ENCODE measurements at regions not wholly inside any gene's neighbourhood (a gene's known extent, or its start where the extent isn't known, plus 50 kb on each side); places are given as distances from the start of the nearest gene placed in this dataset.
"Not testable (repeated sequence)": the region's sequence is repeated elsewhere in the genome, so short reads cannot be mapped to it uniquely, and the experiment has no call there.

GRCh38 chr6:15744818-15745402, 82.1 kb upstream of the DTNBP1 start:
- Histone ChIP-seq H3K27ac (no peak overlapping the region), H3K9me3 (no peaks in the 10 kb centered on the region), H3K36me3 (no peaks in the 10 kb centered on the region), H3K27me3 (replicated peaks; ENCODE audit: insufficient read depth) (no peaks in the 10 kb centered on the region), H3K4me3 (no peak overlapping the region), H3K4me1 (replicated peaks) (no peaks in the 10 kb centered on the region)
- intact Hi-C loops (cut with DNase I), result no loop called here
- 73% methylated on average over 4 of the region's 4 CpGs for WGBS
- TF ChIP-seq CTCF (IDR thresholded peaks at IDR 0.05) (no peak), POLR2A (IDR thresholded peaks at IDR 0.05) (no peak), POLR2AphosphoS5 (IDR thresholded peaks at IDR 0.05) (no peak)
- DNase-seq (ENCODE audit: low spot score), result no peak

GRCh38 chr6:15742013-15742412, 79.2 kb upstream of the DTNBP1 start:
- 40% methylated on average over 1 of the region's 1 CpG for WGBS
- H3K36me3 ChIP-seq; H3K27me3 ChIP-seq (replicated peaks; ENCODE audit: insufficient read depth); H3K4me3 ChIP-seq; DNase-seq (ENCODE audit: low spot score); H3K4me1 ChIP-seq (replicated peaks); H3K27ac ChIP-seq; intact Hi-C loops (cut with DNase I); H3K9me3 ChIP-seq: not testable (repeated sequence)

- Histone ChIP-seq H3K9me3 (no peaks in the 10 kb centered on the region), H3K27me3 (replicated peaks; ENCODE audit: insufficient read depth) (no peaks in the 10 kb centered on the region), H3K4me3 (no peak overlapping the region), H3K4me1 (replicated peaks) (no peaks in the 10 kb centered on the region), H3K36me3 (no peaks in the 10 kb centered on the region), H3K27ac (no peak overlapping the region)
- intact Hi-C loops (cut with DNase I), result no loop called here
- no peak for TF ChIP-seq POLR2AphosphoS5 (IDR thresholded peaks at IDR 0.05)
- no peak for TF ChIP-seq POLR2A (IDR thresholded peaks at IDR 0.05)
- TF ChIP-seq CTCF (IDR thresholded peaks at IDR 0.05), result no peak
- DNase-seq (ENCODE audit: low spot score), result no peak
These were observed 78.6 kb upstream of the DTNBP1 start for GRCh38 chr6:15741405-15741804.

GRCh38 chr6:15739867-15740266, 77.0 kb upstream of the DTNBP1 start:
- 94% methylated on average over 3 of the region's 3 CpGs for WGBS
- Histone ChIP-seq H3K27ac (no peak overlapping the region), H3K4me1 (replicated peaks) (no peaks in the 10 kb centered on the region), H3K9me3 (no peaks in the 10 kb centered on the region), H3K4me3 (no peak overlapping the region), H3K27me3 (replicated peaks; ENCODE audit: insufficient read depth) (no peaks in the 10 kb centered on the region), H3K36me3 (no peaks in the 10 kb centered on the region)
- no peak for TF ChIP-seq POLR2A (IDR thresholded peaks at IDR 0.05)
- TF ChIP-seq POLR2AphosphoS5 (IDR thresholded peaks at IDR 0.05), result no peak
- TF ChIP-seq CTCF (IDR thresholded peaks at IDR 0.05), result no peak
- intact Hi-C loops (cut with DNase I), result no loop called here
- DNase-seq (ENCODE audit: low spot score), result no peak

GRCh38 chr6:15739353-15739752, 76.5 kb upstream of the DTNBP1 start:
- Histone ChIP-seq H3K27me3 (replicated peaks; ENCODE audit: insufficient read depth) (no peaks in the 10 kb centered on the region), H3K36me3 (no peaks in the 10 kb centered on the region), H3K4me1 (replicated peaks) (no peaks in the 10 kb centered on the region), H3K9me3 (no peaks in the 10 kb centered on the region), H3K27ac (no peak overlapping the region), H3K4me3 (no peak overlapping the region)
- intact Hi-C loops (cut with DNase I), result no loop called here
- no peak for DNase-seq (ENCODE audit: low spot score)
- TF ChIP-seq CTCF (IDR thresholded peaks at IDR 0.05), result no peak
- no peak for TF ChIP-seq POLR2A (IDR thresholded peaks at IDR 0.05)
- no peak for TF ChIP-seq POLR2AphosphoS5 (IDR thresholded peaks at IDR 0.05)
- WGBS, result 48% methylated on average over 2 of the region's 2 CpGs

- H3K27ac ChIP-seq; H3K9me3 ChIP-seq; H3K36me3 ChIP-seq; H3K4me3 ChIP-seq; DNase-seq (ENCODE audit: low spot score); H3K27me3 ChIP-seq (replicated peaks; ENCODE audit: insufficient read depth); intact Hi-C loops (cut with DNase I); H3K4me1 ChIP-seq (replicated peaks): not testable (repeated sequence)
- 84% methylated on average over 8 of the region's 8 CpGs for WGBS
These were observed 75.4 kb upstream of the DTNBP1 start for GRCh38 chr6:15738195-15738594.

Measured in prostate gland (tissue), 2 donors.